ENCODE measurements at regions not wholly inside any gene's neighbourhood (a gene's known extent, or its start where the extent isn't known, plus 50 kb on each side); places are given as distances from the start of the nearest gene placed in this dataset.
"Not testable (repeated sequence)": the region's sequence is repeated elsewhere in the genome, so short reads cannot be mapped to it uniquely, and the experiment has no call there.

GRCh38 chr18:67455890-67456501 is 60.5 kb downstream of the DSEL start:
- DNase-seq: no peak

GRCh38 chr18:67453901-67454300 is 62.6 kb downstream of the DSEL start:
- DNase-seq: no peak

- no peak for DNase-seq
These were observed 64.6 kb downstream of the DSEL start for GRCh38 chr18:67451960-67452359.

- not testable (repeated sequence) for DNase-seq
These were observed 65.4 kb downstream of the DSEL start for GRCh38 chr18:67451101-67451500.

GRCh38 chr18:67433971-67434370 is 82.5 kb downstream of the DSEL start:
- no peak for DNase-seq

GRCh38 chr18:67432806-67433205 is 83.7 kb downstream of the DSEL start:
- no peak for DNase-seq

GRCh38 chr18:67428805-67429204 is 87.7 kb downstream of the DSEL start:
- no peak for DNase-seq

- no peak for DNase-seq
These were observed 88.4 kb downstream of the DSEL start for GRCh38 chr18:67428158-67428557.

GRCh38 chr18:67426486-67426885 is 90.0 kb downstream of the DSEL start:
- DNase-seq: no peak

- no peak for DNase-seq
These were observed 90.8 kb downstream of the DSEL start for GRCh38 chr18:67425672-67426071.

- no peak for DNase-seq
These were observed 94.9 kb downstream of the DSEL start for GRCh38 chr18:67421651-67422050.

- DNase-seq: no peak
These were observed 98.5 kb downstream of the DSEL start for GRCh38 chr18:67417864-67418523.

- no peak for DNase-seq
These were observed 105.4 kb downstream of the DSEL start for GRCh38 chr18:67411116-67411515.

- no peak for DNase-seq
These were observed 106.1 kb downstream of the DSEL start for GRCh38 chr18:67410075-67411070.

- no peak for DNase-seq
These were observed 108.3 kb downstream of the DSEL start for GRCh38 chr18:67408240-67408639.

GRCh38 chr18:67406714-67407113 is 109.8 kb downstream of the DSEL start:
- no peak for DNase-seq

GRCh38 chr18:67402543-67402942 is 114.0 kb downstream of the DSEL start:
- DNase-seq: no peak

- no peak for DNase-seq
These were observed 115.9 kb downstream of the DSEL start for GRCh38 chr18:67400502-67401117.

GRCh38 chr18:67386032-67386431 is 130.5 kb downstream of the DSEL start:
- no peak for DNase-seq

GRCh38 chr18:67385455-67385854 is 131.1 kb downstream of the DSEL start:
- DNase-seq: no peak

GRCh38 chr18:67384057-67384456 is 132.5 kb downstream of the DSEL start:
- DNase-seq: not testable (repeated sequence)

GRCh38 chr18:67381608-67382150 is 134.8 kb downstream of the DSEL start:
- no peak for DNase-seq

- no peak for DNase-seq
These were observed 135.7 kb downstream of the DSEL start for GRCh38 chr18:67380867-67381266.

Data from stimulated activated CD4-positive, alpha-beta T cell treated with anti-CD3 and anti-CD28 coated beads, Interleukin-1b, Interleukin-23, amount 100 ng/mL, for 48 hours (primary cell).